ENCODE measurements at regions not wholly inside any gene's neighbourhood (a gene's known extent, or its start where the extent isn't known, plus 50 kb on each side); places are given as distances from the start of the nearest gene placed in this dataset.
A peak's percentile ranks its signal among the peaks of the same experiment; 100 is the strongest.

DNA sequence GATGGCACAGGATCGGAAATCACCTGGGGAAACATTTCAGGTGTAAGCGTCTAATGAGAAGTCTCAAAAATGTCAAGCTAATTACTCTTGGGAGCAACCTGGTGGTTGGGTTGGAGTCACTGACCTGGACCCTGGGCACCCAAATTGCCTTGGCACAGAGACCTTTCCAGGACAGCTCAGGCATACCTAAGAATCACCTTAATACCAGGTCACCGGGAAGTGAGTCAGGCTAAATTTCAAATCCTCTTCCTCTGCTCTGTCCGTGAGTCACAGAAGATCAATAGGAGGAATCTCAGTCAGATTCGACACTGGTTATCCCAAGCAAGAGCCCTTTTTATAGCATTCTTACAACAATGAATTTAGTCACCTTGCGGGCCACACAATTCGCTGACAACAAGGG lies 179.6 kb upstream of the CAMK1G start:
- Histone ChIP-seq H3K4me3 (no peak overlapping the region), H3K27me3 (peaks cover 0 to 27% (median 9%) of the 10 kb centered on the region in 7 donors), H3K36me3 (no peaks in the 10 kb centered on the region), H3K4me1 (peaks cover 0 to 24% (median 0%) of the 10 kb centered on the region in 9 donors), H3K27ac (no peak overlapping the region), H3K9me3 (no peaks in the 10 kb centered on the region)
- intact Hi-C loops (cut with DNase I): no loop called here
- no peak for DNase-seq
- WGBS, 2 donors: 81 to 88% methylated on average over 7 of the region's 7 CpGs
- TF ChIP-seq, protein P1, sequence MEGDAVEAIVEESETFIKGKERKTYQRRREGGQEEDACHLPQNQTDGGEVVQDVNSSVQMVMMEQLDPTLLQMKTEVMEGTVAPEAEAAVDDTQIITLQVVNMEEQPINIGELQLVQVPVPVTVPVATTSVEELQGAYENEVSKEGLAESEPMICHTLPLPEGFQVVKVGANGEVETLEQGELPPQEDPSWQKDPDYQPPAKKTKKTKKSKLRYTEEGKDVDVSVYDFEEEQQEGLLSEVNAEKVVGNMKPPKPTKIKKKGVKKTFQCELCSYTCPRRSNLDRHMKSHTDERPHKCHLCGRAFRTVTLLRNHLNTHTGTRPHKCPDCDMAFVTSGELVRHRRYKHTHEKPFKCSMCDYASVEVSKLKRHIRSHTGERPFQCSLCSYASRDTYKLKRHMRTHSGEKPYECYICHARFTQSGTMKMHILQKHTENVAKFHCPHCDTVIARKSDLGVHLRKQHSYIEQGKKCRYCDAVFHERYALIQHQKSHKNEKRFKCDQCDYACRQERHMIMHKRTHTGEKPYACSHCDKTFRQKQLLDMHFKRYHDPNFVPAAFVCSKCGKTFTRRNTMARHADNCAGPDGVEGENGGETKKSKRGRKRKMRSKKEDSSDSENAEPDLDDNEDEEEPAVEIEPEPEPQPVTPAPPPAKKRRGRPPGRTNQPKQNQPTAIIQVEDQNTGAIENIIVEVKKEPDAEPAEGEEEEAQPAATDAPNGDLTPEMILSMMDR (IDR thresholded peaks at IDR 0.05): no peak
- ATAC-seq: no peak

DNA sequence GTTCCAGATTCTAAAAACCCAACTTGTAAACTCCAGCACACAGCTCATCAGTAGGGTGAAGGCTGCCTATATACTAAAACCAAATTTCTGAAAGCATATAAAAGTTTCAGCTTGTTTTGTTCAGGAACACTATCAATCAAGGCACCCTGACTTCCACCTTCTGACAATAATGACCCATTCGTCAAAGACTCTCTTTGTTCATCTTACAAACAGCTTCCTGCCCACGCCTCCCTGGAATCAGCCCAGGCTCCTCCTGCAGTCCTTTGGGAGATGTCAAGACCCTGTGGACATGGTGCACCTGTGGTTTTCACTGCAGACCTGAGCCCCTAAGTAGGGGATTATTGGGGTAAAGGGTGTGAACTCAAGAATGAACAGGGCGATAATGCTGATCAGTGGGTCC lies 178.9 kb upstream of the CAMK1G start:
- H3K36me3 ChIP-seq: no peaks in the 10 kb centered on the region
- intact Hi-C loops (cut with DNase I): no loop called here
- DNase-seq (no peak), ATAC-seq (peak in 3 of 8 donors; percentile 18 to 53 (median 26))
- no peaks in the 10 kb centered on the region for H3K9me3 ChIP-seq
- 50 to 60% methylated on average over 3 of the region's 3 CpGs for WGBS, 2 donors
- H3K27ac ChIP-seq: no peak overlapping the region
- H3K27me3 ChIP-seq: peaks cover 0 to 27% (median 9%) of the 10 kb centered on the region in 7 donors
- H3K4me1 ChIP-seq: peaks cover 0 to 18% (median 0%) of the 10 kb centered on the region in 9 donors
- no peak overlapping the region for H3K4me3 ChIP-seq
- TF ChIP-seq, protein P1 (IDR thresholded peaks at IDR 0.05): no peak

DNA sequence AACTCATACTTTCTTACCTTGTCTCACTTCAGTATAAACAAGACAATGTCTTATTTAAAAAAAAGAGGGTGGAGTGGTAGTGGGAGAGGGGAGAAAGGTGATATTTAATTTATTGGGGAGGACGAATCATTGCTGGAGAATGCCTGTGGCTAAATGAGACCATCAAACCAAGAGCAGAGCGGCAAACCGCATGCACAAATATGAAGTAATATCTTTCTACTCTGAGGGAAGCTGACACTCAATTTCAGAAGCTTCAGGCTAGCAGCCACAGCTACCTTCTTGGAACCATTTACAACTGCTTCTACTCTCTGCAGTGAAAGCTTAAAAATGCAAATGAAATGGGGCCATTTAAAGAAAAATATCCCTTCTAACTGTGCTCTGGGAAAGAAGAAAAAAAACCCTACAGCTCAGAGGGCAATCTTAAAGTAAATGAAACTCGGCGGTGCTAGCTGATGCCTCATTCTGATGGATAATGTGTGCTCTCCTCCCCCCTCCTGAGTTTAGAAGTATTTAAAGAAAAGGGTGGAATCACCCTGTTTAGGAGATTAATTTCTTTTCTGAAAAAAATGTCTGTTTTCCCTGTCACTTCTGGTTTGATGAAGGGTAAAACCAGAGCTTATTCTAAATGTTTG lies 178.2 kb upstream of the CAMK1G start:
- Histone ChIP-seq H3K27ac (no peak overlapping the region), H3K4me1 (peaks cover 0 to 24% (median 0%) of the 10 kb centered on the region in 9 donors), H3K4me3 (no peak overlapping the region), H3K9me3 (no peaks in the 10 kb centered on the region), H3K36me3 (no peaks in the 10 kb centered on the region), H3K27me3 (peaks cover 0 to 26% (median 7%) of the 10 kb centered on the region in 7 donors)
- TF ChIP-seq, protein P1 (IDR thresholded peaks at IDR 0.05): no peak
- DNase-seq (no peak), ATAC-seq (peak in 1 of 8 donors; percentile 47)
- WGBS, 2 donors: 53 to 57% methylated on average over 5 of the region's 5 CpGs
- intact Hi-C loops (cut with DNase I): no loop called here

DNA sequence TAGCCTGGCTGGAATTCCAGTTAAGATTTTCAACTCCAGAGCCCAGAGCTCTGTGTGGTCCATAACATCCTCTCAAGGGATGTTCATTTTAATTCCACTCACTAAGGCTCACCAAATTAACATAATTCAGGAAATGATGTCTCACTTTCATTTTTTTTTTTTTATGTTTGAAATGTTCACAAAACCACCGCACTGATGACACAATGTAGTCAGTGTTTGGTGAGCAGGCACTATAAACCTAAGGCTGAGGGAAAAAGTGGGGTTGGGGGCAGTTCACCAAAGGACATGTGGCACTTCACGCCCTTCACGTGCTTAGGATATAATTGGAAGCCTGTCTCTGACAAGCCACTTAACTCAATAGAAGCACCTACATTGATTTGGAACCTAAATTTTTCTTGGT lies 177.3 kb upstream of the CAMK1G start:
- no peak for ATAC-seq
- TF ChIP-seq, protein P1 (IDR thresholded peaks at IDR 0.05): no peak
- Histone ChIP-seq H3K36me3 (no peaks in the 10 kb centered on the region), H3K9me3 (no peaks in the 10 kb centered on the region), H3K27me3 (peaks cover 0 to 23% (median 7%) of the 10 kb centered on the region in 7 donors), H3K4me1 (peaks cover 0 to 32% (median 0%) of the 10 kb centered on the region in 9 donors), H3K27ac (no peak overlapping the region), H3K4me3 (no peak overlapping the region)
- 40 to 44% methylated on average over 3 of the region's 3 CpGs for WGBS, 2 donors
- intact Hi-C loops (cut with DNase I): no loop called here
- DNase-seq: no peak

Data from heart right ventricle (tissue), 16 donors.